ENCODE measurements at regions not wholly inside any gene's neighbourhood (a gene's known extent, or its start where the extent isn't known, plus 50 kb on each side); places are given as distances from the start of the nearest gene placed in this dataset.

DNA sequence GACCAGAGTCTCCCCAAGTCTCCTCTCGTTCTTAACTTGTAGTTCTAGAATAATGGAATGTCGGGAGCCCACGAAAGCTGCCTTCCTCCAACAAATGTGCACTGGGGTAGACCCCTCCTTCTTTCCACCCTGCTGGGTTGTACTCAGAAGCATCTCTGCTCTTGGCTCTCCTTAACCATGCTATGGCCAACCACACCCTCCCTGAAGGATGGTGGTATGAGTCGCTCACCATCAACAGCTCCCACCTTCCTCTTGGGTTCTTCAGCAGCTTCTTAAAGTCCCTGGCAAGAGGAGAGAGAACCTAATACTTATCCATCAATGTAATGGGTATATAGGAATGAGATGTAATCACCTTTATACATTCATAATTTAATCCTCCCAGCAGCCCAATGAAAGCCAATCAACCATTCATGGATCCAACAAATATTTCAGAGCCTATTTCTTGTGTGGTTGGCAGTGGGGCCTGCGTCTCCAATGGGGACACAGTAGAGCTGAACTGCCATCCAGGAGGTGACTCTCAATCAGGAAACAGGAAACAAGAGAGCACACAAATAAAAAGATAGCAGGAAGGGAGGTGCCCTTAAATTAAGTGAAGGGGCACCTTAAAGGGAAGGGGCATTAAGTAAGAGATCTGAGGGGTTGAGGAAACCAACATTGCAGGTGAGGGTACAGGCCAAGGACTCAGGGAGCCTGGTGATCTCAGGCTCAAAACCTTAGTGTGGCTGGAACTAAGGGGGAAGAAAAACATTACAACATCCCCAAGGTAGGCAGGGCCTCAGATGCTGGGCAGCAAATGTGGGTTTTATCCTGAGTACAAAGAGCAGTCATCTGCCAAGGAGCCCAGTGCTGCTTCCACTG is 64.4 kb upstream of the ETS2 start:
- Mint-ChIP-seq H3K4me3 (no peak overlapping the region), H3K4me1 (ENCODE audit: low read depth) (peaks cover 33% of the 10 kb centered on the region), H3K27ac (no peak overlapping the region), H3K27me3 (peaks cover 2% of the 10 kb centered on the region), H3K36me3 (ENCODE audit: low read depth) (no peaks in the 10 kb centered on the region), H3K9me3 (no peaks in the 10 kb centered on the region)
- Histone ChIP-seq H3K4me1 (ENCODE audit: insufficient read depth, low read length) (peaks cover 15% of the 10 kb centered on the region), H3K27ac (ENCODE audit: low read depth in 1 of 2, low read length in 2 of 2) (no peak overlapping the region), H3K36me3 (ENCODE audit: insufficient read depth, low read length) (no peaks in the 10 kb centered on the region), H3K27me3 (ENCODE audit: control insufficient read depth in 1 of 2, insufficient read depth in 2 of 2, low read length in 2 of 2) (peaks cover 0 to under 1% of the 10 kb centered on the region in 2 experiments), H3K4me3 (ENCODE audit: low read length) (no peak overlapping the region), H3K9me3 (ENCODE audit: control insufficient read depth in 1 of 2, insufficient read depth in 1 of 2, low read length in 2 of 2) (no peaks in the 10 kb centered on the region)
- intact Hi-C loops (cut with DNase I, micrococcal nuclease), result no loop called here
- TF ChIP-seq, protein P1, sequence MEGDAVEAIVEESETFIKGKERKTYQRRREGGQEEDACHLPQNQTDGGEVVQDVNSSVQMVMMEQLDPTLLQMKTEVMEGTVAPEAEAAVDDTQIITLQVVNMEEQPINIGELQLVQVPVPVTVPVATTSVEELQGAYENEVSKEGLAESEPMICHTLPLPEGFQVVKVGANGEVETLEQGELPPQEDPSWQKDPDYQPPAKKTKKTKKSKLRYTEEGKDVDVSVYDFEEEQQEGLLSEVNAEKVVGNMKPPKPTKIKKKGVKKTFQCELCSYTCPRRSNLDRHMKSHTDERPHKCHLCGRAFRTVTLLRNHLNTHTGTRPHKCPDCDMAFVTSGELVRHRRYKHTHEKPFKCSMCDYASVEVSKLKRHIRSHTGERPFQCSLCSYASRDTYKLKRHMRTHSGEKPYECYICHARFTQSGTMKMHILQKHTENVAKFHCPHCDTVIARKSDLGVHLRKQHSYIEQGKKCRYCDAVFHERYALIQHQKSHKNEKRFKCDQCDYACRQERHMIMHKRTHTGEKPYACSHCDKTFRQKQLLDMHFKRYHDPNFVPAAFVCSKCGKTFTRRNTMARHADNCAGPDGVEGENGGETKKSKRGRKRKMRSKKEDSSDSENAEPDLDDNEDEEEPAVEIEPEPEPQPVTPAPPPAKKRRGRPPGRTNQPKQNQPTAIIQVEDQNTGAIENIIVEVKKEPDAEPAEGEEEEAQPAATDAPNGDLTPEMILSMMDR (IDR thresholded peaks at IDR 0.05), result no peak
- ChIA-PET POLR2A (interaction anchor here (1.4 kb wide), 1 partner anchor 20 kb away, joined by 5 read pairs; no protein-coding TSS in a partner anchor), CTCF (no interaction called here)
- ATAC-seq (ENCODE audit: poor library complexity) (no peak), DNase-seq (no peak)

DNA sequence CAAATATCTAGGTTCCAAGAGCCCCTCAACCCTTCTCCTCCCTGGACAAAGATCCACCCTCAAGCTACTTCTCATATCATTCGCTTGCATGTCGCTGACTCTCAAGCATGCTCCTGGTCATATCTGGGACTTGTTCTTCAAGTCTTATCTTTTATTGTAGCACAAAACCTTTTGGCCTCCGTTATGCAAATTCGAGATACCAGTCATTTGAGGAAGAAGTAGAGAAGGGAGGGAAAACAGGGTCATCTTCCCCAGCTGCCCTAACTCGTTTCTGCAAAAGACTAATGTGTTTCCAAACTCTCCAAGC is 63.8 kb upstream of the ETS2 start:
- TF ChIP-seq, protein P1 (IDR thresholded peaks at IDR 0.05), result no peak
- ChIA-PET CTCF (no interaction called here), POLR2A (interaction anchor here (1.4 kb wide), 1 partner anchor 20 kb away, joined by 5 read pairs; no protein-coding TSS in a partner anchor)
- peaks cover 15% of the 10 kb centered on the region for H3K4me1 ChIP-seq (ENCODE audit: insufficient read depth, low read length)
- H3K36me3 Mint-ChIP-seq (ENCODE audit: low read depth), result no peaks in the 10 kb centered on the region
- H3K27ac Mint-ChIP-seq, result no peak overlapping the region
- H3K4me1 Mint-ChIP-seq (ENCODE audit: low read depth), result peaks cover 33% of the 10 kb centered on the region
- H3K4me3 ChIP-seq (ENCODE audit: low read length), result no peak overlapping the region
- intact Hi-C loops (cut with DNase I, micrococcal nuclease), result no loop called here
- H3K27ac ChIP-seq (ENCODE audit: low read depth in 1 of 2, low read length in 2 of 2), result no peak overlapping the region
- H3K4me3 Mint-ChIP-seq, result no peak overlapping the region
- no peaks in the 10 kb centered on the region for H3K9me3 ChIP-seq (ENCODE audit: control insufficient read depth in 1 of 2, insufficient read depth in 1 of 2, low read length in 2 of 2)
- H3K36me3 ChIP-seq (ENCODE audit: insufficient read depth, low read length), result no peaks in the 10 kb centered on the region
- peaks cover 0 to 2% of the 10 kb centered on the region in 2 experiments for H3K27me3 ChIP-seq (ENCODE audit: control insufficient read depth in 1 of 2, insufficient read depth in 2 of 2, low read length in 2 of 2)
- no peak for DNase-seq
- no peaks in the 10 kb centered on the region for H3K27me3 Mint-ChIP-seq
- ATAC-seq (ENCODE audit: poor library complexity), result no peak
- no peaks in the 10 kb centered on the region for H3K9me3 Mint-ChIP-seq

DNA sequence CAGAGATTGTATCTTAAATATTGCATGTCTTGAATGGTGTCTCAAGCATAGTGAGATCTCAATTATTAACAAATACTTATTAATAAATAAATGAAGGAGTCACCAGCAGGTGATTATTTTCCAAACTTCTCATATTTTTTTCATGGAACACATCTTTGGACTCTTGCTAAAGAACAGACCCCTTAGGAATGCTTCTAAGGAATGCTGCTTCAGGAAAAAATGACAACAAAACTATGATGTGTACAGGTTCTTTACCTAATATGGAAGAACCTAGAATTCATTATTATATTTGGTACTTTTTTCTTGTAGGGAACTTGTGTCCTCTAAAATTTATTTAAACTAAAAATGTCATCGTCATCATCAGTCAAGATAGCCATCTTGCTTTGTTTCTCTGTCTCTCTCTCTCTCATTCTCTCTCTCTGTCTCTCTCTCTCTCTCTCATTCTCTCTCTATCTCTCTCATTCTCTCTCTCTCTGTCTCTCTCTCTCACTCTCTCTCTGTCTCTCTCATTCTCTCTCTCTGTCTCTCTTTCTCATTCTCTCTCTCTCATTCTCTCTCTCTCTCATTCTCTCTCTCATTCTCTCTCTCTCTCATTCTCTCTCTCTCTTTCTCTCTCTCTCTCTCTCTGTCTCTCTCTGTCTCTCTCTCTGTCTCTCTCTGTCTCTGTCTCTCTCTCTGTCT is 63.0 kb upstream of the ETS2 start:
- ChIA-PET POLR2A (no interaction called here), CTCF (no interaction called here)
- TF ChIP-seq, protein P1 (IDR thresholded peaks at IDR 0.05), result no peak
- Mint-ChIP-seq H3K27me3 (no peaks in the 10 kb centered on the region), H3K27ac (no peak overlapping the region), H3K36me3 (ENCODE audit: low read depth) (no peaks in the 10 kb centered on the region), H3K4me1 (ENCODE audit: low read depth) (peaks cover 33% of the 10 kb centered on the region), H3K4me3 (no peak overlapping the region), H3K9me3 (no peaks in the 10 kb centered on the region)
- peaks cover 0 to 2% of the 10 kb centered on the region in 2 experiments for H3K27me3 ChIP-seq (ENCODE audit: control insufficient read depth in 1 of 2, insufficient read depth in 2 of 2, low read length in 2 of 2)
- H3K9me3 ChIP-seq (ENCODE audit: control insufficient read depth in 1 of 2, insufficient read depth in 1 of 2, low read length in 2 of 2), result no peaks in the 10 kb centered on the region
- peaks cover 15% of the 10 kb centered on the region for H3K4me1 ChIP-seq (ENCODE audit: insufficient read depth, low read length)
- no peak overlapping the region for H3K27ac ChIP-seq (ENCODE audit: low read depth in 1 of 2, low read length in 2 of 2)
- DNase-seq (no peak), ATAC-seq (ENCODE audit: poor library complexity) (no peak)
- H3K36me3 ChIP-seq (ENCODE audit: insufficient read depth, low read length), result no peaks in the 10 kb centered on the region
- H3K4me3 ChIP-seq (ENCODE audit: low read length), result no peak overlapping the region
- intact Hi-C loops (cut with DNase I, micrococcal nuclease), result no loop called here

Measured in CD4-positive, alpha-beta T cell (primary cell).